ENCODE measurements at regions not wholly inside any gene's neighbourhood (a gene's known extent, or its start where the extent isn't known, plus 50 kb on each side); places are given as distances from the start of the nearest gene placed in this dataset.

- H3K9me3 Mint-ChIP-seq: peaks cover 13% of the 10 kb centered on the region
- no peak overlapping the region for H3K27ac ChIP-seq (ENCODE audit: low read depth)
- no peak for TF ChIP-seq CTCF (conservative IDR thresholded peaks at IDR 0.05; ENCODE audit: low read depth in 2 of 2)
- TF ChIP-seq CREB1 (CRISPR knock-in tag; IDR thresholded peaks at IDR 0.05; ENCODE audit: low read depth): no peak
- TF ChIP-seq EZH2 (IDR thresholded peaks at IDR 0.05; ENCODE audit: low read depth, unreplicated experiment): no peak
- no peak for TF ChIP-seq JUNB (IDR thresholded peaks at IDR 0.05; ENCODE audit: unreplicated experiment)
- no peak for TF ChIP-seq EZH2phosphoT487 (IDR thresholded peaks at IDR 0.05; ENCODE audit: unreplicated experiment)
- no peaks in the 10 kb centered on the region for H3K9me2 ChIP-seq (ENCODE audit: insufficient read depth)
- H4K20me1 ChIP-seq (replicated peaks; ENCODE audit: insufficient read depth): no peaks in the 10 kb centered on the region
- H3K4me2 ChIP-seq: no peak overlapping the region
- no peaks in the 10 kb centered on the region for H3K36me3 ChIP-seq (ENCODE audit: insufficient read depth)
- H3K27ac Mint-ChIP-seq: 0 out of 2 replicates have a peak overlapping the region, but pooled peaks have one; percentile 31
- no peaks in the 10 kb centered on the region for H3F3A ChIP-seq (replicated peaks; ENCODE audit: low read depth)
- H3K4me1 ChIP-seq (ENCODE audit: insufficient read depth): peaks cover 22% of the 10 kb centered on the region; the same call in 1 of the 2 replicates
- H3K79me2 ChIP-seq (replicated peaks; ENCODE audit: insufficient read depth): no peaks in the 10 kb centered on the region
- H3K27me3 Mint-ChIP-seq (ENCODE audit: insufficient read depth, low read depth, poor library complexity): peaks cover 4% of the 10 kb centered on the region
- ATAC-seq (no peak), DNase-seq (ENCODE audit: low spot score) (no peak)
- no peak overlapping the region for H3K4me3 ChIP-seq
- no peaks in the 10 kb centered on the region for H3K27me3 ChIP-seq (ENCODE audit: insufficient read depth)
- H3K4me1 Mint-ChIP-seq: peaks cover 26% of the 10 kb centered on the region
- H2AFZ ChIP-seq: no peak overlapping the region
- H3K4me3 Mint-ChIP-seq: no peak overlapping the region
- H3K36me3 Mint-ChIP-seq (ENCODE audit: low read depth): peaks cover 33% of the 10 kb centered on the region
Measured at GRCh38 chr3:106820726-106821362, 556.4 kb upstream of the CCDC54 start.

GRCh38 chr3:106821801-106822200 lies 555.4 kb upstream of the CCDC54 start:
- Mint-ChIP-seq H3K9me3 (peaks cover 13% of the 10 kb centered on the region), H3K4me1 (peaks cover 35% of the 10 kb centered on the region), H3K36me3 (ENCODE audit: low read depth) (peaks cover 33% of the 10 kb centered on the region), H3K4me3 (no peak overlapping the region), H3K27me3 (ENCODE audit: insufficient read depth, low read depth, poor library complexity) (peaks cover 4% of the 10 kb centered on the region), H3K27ac (no peak overlapping the region)
- ATAC-seq (no peak), DNase-seq (ENCODE audit: low spot score) (no peak)
- H3K9me2 ChIP-seq (ENCODE audit: insufficient read depth): no peaks in the 10 kb centered on the region
- H3F3A ChIP-seq (replicated peaks; ENCODE audit: low read depth): no peaks in the 10 kb centered on the region
- no peak overlapping the region for H3K4me3 ChIP-seq
- no peaks in the 10 kb centered on the region for H3K79me2 ChIP-seq (replicated peaks; ENCODE audit: insufficient read depth)
- H3K4me1 ChIP-seq (ENCODE audit: insufficient read depth): peaks cover 31% of the 10 kb centered on the region
- no peaks in the 10 kb centered on the region for H4K20me1 ChIP-seq (replicated peaks; ENCODE audit: insufficient read depth)
- no peaks in the 10 kb centered on the region for H3K27me3 ChIP-seq (ENCODE audit: insufficient read depth)
- no peak overlapping the region for H3K4me2 ChIP-seq
- no peaks in the 10 kb centered on the region for H3K36me3 ChIP-seq (ENCODE audit: insufficient read depth)
- H3K27ac ChIP-seq (ENCODE audit: low read depth): no peak overlapping the region
- no peak overlapping the region for H2AFZ ChIP-seq
- no peak for TF ChIP-seq STAT1 (IDR thresholded peaks at IDR 0.05; ENCODE audit: unreplicated experiment)
- no peak for TF ChIP-seq ZNF114 (CRISPR knock-in tag; IDR thresholded peaks at IDR 0.05)
- no peak for TF ChIP-seq ZNF462 (CRISPR knock-in tag; IDR thresholded peaks at IDR 0.05)
- no peak for TF ChIP-seq CREB1 (CRISPR knock-in tag; IDR thresholded peaks at IDR 0.05; ENCODE audit: low read depth)
- no peak for TF ChIP-seq EZH2 (IDR thresholded peaks at IDR 0.05; ENCODE audit: low read depth, unreplicated experiment)
- no peak for TF ChIP-seq JUNB (IDR thresholded peaks at IDR 0.05; ENCODE audit: unreplicated experiment)
- TF ChIP-seq, protein P1, sequence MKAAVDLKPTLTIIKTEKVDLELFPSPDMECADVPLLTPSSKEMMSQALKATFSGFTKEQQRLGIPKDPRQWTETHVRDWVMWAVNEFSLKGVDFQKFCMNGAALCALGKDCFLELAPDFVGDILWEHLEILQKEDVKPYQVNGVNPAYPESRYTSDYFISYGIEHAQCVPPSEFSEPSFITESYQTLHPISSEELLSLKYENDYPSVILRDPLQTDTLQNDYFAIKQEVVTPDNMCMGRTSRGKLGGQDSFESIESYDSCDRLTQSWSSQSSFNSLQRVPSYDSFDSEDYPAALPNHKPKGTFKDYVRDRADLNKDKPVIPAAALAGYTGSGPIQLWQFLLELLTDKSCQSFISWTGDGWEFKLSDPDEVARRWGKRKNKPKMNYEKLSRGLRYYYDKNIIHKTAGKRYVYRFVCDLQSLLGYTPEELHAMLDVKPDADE (IDR thresholded peaks at IDR 0.05): no peak
- no peak for TF ChIP-seq NANOG (IDR thresholded peaks at IDR 0.05; ENCODE audit: borderline replicate concordance)

All from GM23338 (cell line).